ENCODE measurements at regions not wholly inside any gene's neighbourhood (a gene's known extent, or its start where the extent isn't known, plus 50 kb on each side); places are given as distances from the start of the nearest gene placed in this dataset.

- H3K9me3 ChIP-seq (ENCODE audit: control insufficient read depth, low read length) = no peaks in the 10 kb centered on the region
- no peaks in the 10 kb centered on the region for H3K79me2 ChIP-seq
- no peak overlapping the region for H2AFZ ChIP-seq
- H3K36me3 ChIP-seq (ENCODE audit: control insufficient read depth, insufficient read depth, low read length) = no peaks in the 10 kb centered on the region
- H3K9ac ChIP-seq = no peak overlapping the region
- no peak overlapping the region for H3K4me3 ChIP-seq (ENCODE audit: low read depth, low read length)
- no peaks in the 10 kb centered on the region for H3K27me3 ChIP-seq (ENCODE audit: control insufficient read depth, insufficient read depth, low read length)
- TF ChIP-seq, protein P1, sequence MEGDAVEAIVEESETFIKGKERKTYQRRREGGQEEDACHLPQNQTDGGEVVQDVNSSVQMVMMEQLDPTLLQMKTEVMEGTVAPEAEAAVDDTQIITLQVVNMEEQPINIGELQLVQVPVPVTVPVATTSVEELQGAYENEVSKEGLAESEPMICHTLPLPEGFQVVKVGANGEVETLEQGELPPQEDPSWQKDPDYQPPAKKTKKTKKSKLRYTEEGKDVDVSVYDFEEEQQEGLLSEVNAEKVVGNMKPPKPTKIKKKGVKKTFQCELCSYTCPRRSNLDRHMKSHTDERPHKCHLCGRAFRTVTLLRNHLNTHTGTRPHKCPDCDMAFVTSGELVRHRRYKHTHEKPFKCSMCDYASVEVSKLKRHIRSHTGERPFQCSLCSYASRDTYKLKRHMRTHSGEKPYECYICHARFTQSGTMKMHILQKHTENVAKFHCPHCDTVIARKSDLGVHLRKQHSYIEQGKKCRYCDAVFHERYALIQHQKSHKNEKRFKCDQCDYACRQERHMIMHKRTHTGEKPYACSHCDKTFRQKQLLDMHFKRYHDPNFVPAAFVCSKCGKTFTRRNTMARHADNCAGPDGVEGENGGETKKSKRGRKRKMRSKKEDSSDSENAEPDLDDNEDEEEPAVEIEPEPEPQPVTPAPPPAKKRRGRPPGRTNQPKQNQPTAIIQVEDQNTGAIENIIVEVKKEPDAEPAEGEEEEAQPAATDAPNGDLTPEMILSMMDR (IDR thresholded peaks at IDR 0.05) = no peak
- no peak overlapping the region for H3K4me2 ChIP-seq (ENCODE audit: low read length)
- H3K4me1 ChIP-seq = no peaks in the 10 kb centered on the region
- no peak overlapping the region for H3K27ac ChIP-seq
These were observed 353.0 kb downstream of the ADGRL2 start for GRCh38 chr1:82153752-82154151.

- Histone ChIP-seq H2AFZ (no peak overlapping the region), H3K4me1 (no peaks in the 10 kb centered on the region), H3K27me3 (ENCODE audit: control insufficient read depth, insufficient read depth, low read length) (no peaks in the 10 kb centered on the region), H3K9ac (no peak overlapping the region), H3K4me3 (ENCODE audit: low read depth, low read length) (no peak overlapping the region), H3K9me3 (ENCODE audit: control insufficient read depth, low read length) (no peaks in the 10 kb centered on the region), H3K4me2 (ENCODE audit: low read length) (no peak overlapping the region), H3K79me2 (no peaks in the 10 kb centered on the region), H3K27ac (no peak overlapping the region), H3K36me3 (ENCODE audit: control insufficient read depth, insufficient read depth, low read length) (no peaks in the 10 kb centered on the region)
- TF ChIP-seq, protein P1 (IDR thresholded peaks at IDR 0.05) = no peak
These were observed 352.5 kb downstream of the ADGRL2 start for GRCh38 chr1:82153272-82153629.

GRCh38 chr1:82152356-82153271 is 351.9 kb downstream of the ADGRL2 start:
- Histone ChIP-seq H3K9ac (no peak overlapping the region), H2AFZ (no peak overlapping the region), H3K4me2 (ENCODE audit: low read length) (no peak overlapping the region), H3K27ac (no peak overlapping the region), H3K36me3 (ENCODE audit: control insufficient read depth, insufficient read depth, low read length) (no peaks in the 10 kb centered on the region), H3K4me3 (ENCODE audit: low read depth, low read length) (no peak overlapping the region), H3K79me2 (no peaks in the 10 kb centered on the region), H3K4me1 (no peaks in the 10 kb centered on the region), H3K27me3 (ENCODE audit: control insufficient read depth, insufficient read depth, low read length) (no peaks in the 10 kb centered on the region), H3K9me3 (ENCODE audit: control insufficient read depth, low read length) (no peaks in the 10 kb centered on the region)
- TF ChIP-seq, protein P1 (IDR thresholded peaks at IDR 0.05) = no peak

GRCh38 chr1:82145656-82146055 is 344.9 kb downstream of the ADGRL2 start:
- H3K4me2 ChIP-seq (ENCODE audit: low read length) = no peak overlapping the region
- no peak overlapping the region for H3K27ac ChIP-seq
- no peak overlapping the region for H3K9ac ChIP-seq
- no peak overlapping the region for H2AFZ ChIP-seq
- H3K79me2 ChIP-seq = no peaks in the 10 kb centered on the region
- no peaks in the 10 kb centered on the region for H3K27me3 ChIP-seq (ENCODE audit: control insufficient read depth, insufficient read depth, low read length)
- H3K4me3 ChIP-seq (ENCODE audit: low read depth, low read length) = no peak overlapping the region
- no peaks in the 10 kb centered on the region for H3K9me3 ChIP-seq (ENCODE audit: control insufficient read depth, low read length)
- no peaks in the 10 kb centered on the region for H3K4me1 ChIP-seq
- TF ChIP-seq, protein P1 (IDR thresholded peaks at IDR 0.05) = no peak
- no peaks in the 10 kb centered on the region for H3K36me3 ChIP-seq (ENCODE audit: control insufficient read depth, insufficient read depth, low read length)

Measured in parathyroid adenoma (tissue), 2 donors.